ENCODE measurements at regions not wholly inside any gene's neighbourhood (a gene's known extent, or its start where the extent isn't known, plus 50 kb on each side); places are given as distances from the start of the nearest gene placed in this dataset.

- no peak overlapping the region for H3K4me3 ChIP-seq (ENCODE audit: low read depth, low read length)
- WGBS (ENCODE audit: extremely low coverage, insufficient coverage, insufficient read length): no CpG with 5 or more reads among the region's 5 CpGs
- H3K79me2 ChIP-seq (ENCODE audit: control insufficient read depth, insufficient read depth, low read length, poor library complexity): no peaks in the 10 kb centered on the region
- H3K18ac ChIP-seq (ENCODE audit: low read length): no peak overlapping the region
- no peak overlapping the region for H3K4ac ChIP-seq (ENCODE audit: low read depth, low read length)
- H3K9ac ChIP-seq (ENCODE audit: low read length): no peak overlapping the region
- no peak overlapping the region for H3K23ac ChIP-seq (ENCODE audit: low read length)
- no peak overlapping the region for H4K8ac ChIP-seq (ENCODE audit: low read depth, low read length)
- H3K14ac ChIP-seq (ENCODE audit: low read length): no peak overlapping the region
- no peak overlapping the region for H2AK5ac ChIP-seq (ENCODE audit: low read length)
- H2BK12ac ChIP-seq (ENCODE audit: low read length): no peak overlapping the region
- DNase-seq: no peak
- no peak overlapping the region for H4K12ac ChIP-seq (ENCODE audit: low read depth, low read length)
- no peak overlapping the region for H4K91ac ChIP-seq (ENCODE audit: low read depth, low read length)
- H3K4me2 ChIP-seq (ENCODE audit: low read length): no peak overlapping the region
- no peaks in the 10 kb centered on the region for H3K79me1 ChIP-seq (ENCODE audit: low read length)
- H3K9me3 ChIP-seq (ENCODE audit: insufficient read depth, low read depth, low read length): no peaks in the 10 kb centered on the region
- H3K4me1 ChIP-seq (ENCODE audit: control insufficient read depth in 1 of 2, insufficient read depth in 2 of 2, low read length in 2 of 2): peaks cover 4 to 6% of the 10 kb centered on the region in 2 experiments
- H2AFZ ChIP-seq (ENCODE audit: insufficient read depth, low read length, poor library complexity): no peak overlapping the region
- no peak overlapping the region for H2BK5ac ChIP-seq (ENCODE audit: low read depth, low read length, poor library complexity)
- no peaks in the 10 kb centered on the region for H3K27me3 ChIP-seq (ENCODE audit: insufficient read depth, low read length)
- H2BK120ac ChIP-seq (ENCODE audit: insufficient read depth, low read length, poor library complexity): no peak overlapping the region
- no peaks in the 10 kb centered on the region for H3K36me3 ChIP-seq (ENCODE audit: control insufficient read depth in 1 of 2, insufficient read depth in 2 of 2, low read length in 2 of 2)
- no peak overlapping the region for H3K27ac ChIP-seq (ENCODE audit: low read depth, low read length)
These were observed 78.3 kb downstream of the TMEM100 start for GRCh38 chr17:55644346-55644745.

- Histone ChIP-seq H3K27me3 (ENCODE audit: insufficient read depth, low read length) (no peaks in the 10 kb centered on the region), H3K4me2 (ENCODE audit: low read length) (no peak overlapping the region), H2BK120ac (ENCODE audit: insufficient read depth, low read length, poor library complexity) (no peak overlapping the region), H3K79me2 (ENCODE audit: control insufficient read depth, insufficient read depth, low read length, poor library complexity) (no peaks in the 10 kb centered on the region), H2BK5ac (ENCODE audit: low read depth, low read length, poor library complexity) (no peak overlapping the region), H3K14ac (ENCODE audit: low read length) (no peak overlapping the region), H2BK12ac (ENCODE audit: low read length) (no peak overlapping the region), H3K4me3 (ENCODE audit: low read depth, low read length) (no peak overlapping the region), H3K36me3 (ENCODE audit: control insufficient read depth in 1 of 2, insufficient read depth in 2 of 2, low read length in 2 of 2) (no peaks in the 10 kb centered on the region), H3K4me1 (ENCODE audit: control insufficient read depth in 1 of 2, insufficient read depth in 2 of 2, low read length in 2 of 2) (peaks cover 4 to 6% of the 10 kb centered on the region in 2 experiments), H3K9me3 (ENCODE audit: insufficient read depth, low read depth, low read length) (no peaks in the 10 kb centered on the region), H4K12ac (ENCODE audit: low read depth, low read length) (no peak overlapping the region), H3K79me1 (ENCODE audit: low read length) (no peaks in the 10 kb centered on the region), H3K4ac (ENCODE audit: low read depth, low read length) (no peak overlapping the region), H4K91ac (ENCODE audit: low read depth, low read length) (no peak overlapping the region), H2AK5ac (ENCODE audit: low read length) (no peak overlapping the region), H2AFZ (ENCODE audit: insufficient read depth, low read length, poor library complexity) (no peak overlapping the region), H3K27ac (ENCODE audit: low read depth, low read length) (no peak overlapping the region), H3K23ac (ENCODE audit: low read length) (no peak overlapping the region), H4K8ac (ENCODE audit: low read depth, low read length) (no peak overlapping the region), H3K9ac (ENCODE audit: low read length) (no peak overlapping the region), H3K18ac (ENCODE audit: low read length) (no peak overlapping the region)
- no peak for DNase-seq
- WGBS (ENCODE audit: extremely low coverage, insufficient coverage, insufficient read length): no CpG with 5 or more reads among the region's 1 CpG
These were observed 79.9 kb downstream of the TMEM100 start for GRCh38 chr17:55642741-55643140.

GRCh38 chr17:55641676-55642081 is 81.0 kb downstream of the TMEM100 start:
- Histone ChIP-seq H3K4me3 (ENCODE audit: low read depth, low read length) (no peak overlapping the region), H3K9me3 (ENCODE audit: insufficient read depth, low read depth, low read length) (no peaks in the 10 kb centered on the region), H2BK12ac (ENCODE audit: low read length) (no peak overlapping the region), H2BK120ac (ENCODE audit: insufficient read depth, low read length, poor library complexity) (no peak overlapping the region), H4K91ac (ENCODE audit: low read depth, low read length) (no peak overlapping the region), H3K27ac (ENCODE audit: low read depth, low read length) (no peak overlapping the region), H3K18ac (ENCODE audit: low read length) (no peak overlapping the region), H3K23ac (ENCODE audit: low read length) (no peak overlapping the region), H3K36me3 (ENCODE audit: control insufficient read depth in 1 of 2, insufficient read depth in 2 of 2, low read length in 2 of 2) (no peaks in the 10 kb centered on the region), H4K8ac (ENCODE audit: low read depth, low read length) (no peak overlapping the region), H2BK5ac (ENCODE audit: low read depth, low read length, poor library complexity) (no peak overlapping the region), H3K14ac (ENCODE audit: low read length) (no peak overlapping the region), H3K4ac (ENCODE audit: low read depth, low read length) (no peak overlapping the region), H4K12ac (ENCODE audit: low read depth, low read length) (no peak overlapping the region), H3K79me2 (ENCODE audit: control insufficient read depth, insufficient read depth, low read length, poor library complexity) (no peaks in the 10 kb centered on the region), H3K4me1 (ENCODE audit: control insufficient read depth in 1 of 2, insufficient read depth in 2 of 2, low read length in 2 of 2) (peaks cover 4 to 6% of the 10 kb centered on the region in 2 experiments), H2AFZ (ENCODE audit: insufficient read depth, low read length, poor library complexity) (no peak overlapping the region), H3K4me2 (ENCODE audit: low read length) (no peak overlapping the region), H3K27me3 (ENCODE audit: insufficient read depth, low read length) (no peaks in the 10 kb centered on the region), H3K9ac (ENCODE audit: low read length) (no peak overlapping the region), H2AK5ac (ENCODE audit: low read length) (no peak overlapping the region), H3K79me1 (ENCODE audit: low read length) (no peaks in the 10 kb centered on the region)
- peak; percentile 39 to 60 for DNase-seq
- WGBS (ENCODE audit: extremely low coverage, insufficient coverage, insufficient read length): no CpG with 5 or more reads among the region's 3 CpGs

DNA sequence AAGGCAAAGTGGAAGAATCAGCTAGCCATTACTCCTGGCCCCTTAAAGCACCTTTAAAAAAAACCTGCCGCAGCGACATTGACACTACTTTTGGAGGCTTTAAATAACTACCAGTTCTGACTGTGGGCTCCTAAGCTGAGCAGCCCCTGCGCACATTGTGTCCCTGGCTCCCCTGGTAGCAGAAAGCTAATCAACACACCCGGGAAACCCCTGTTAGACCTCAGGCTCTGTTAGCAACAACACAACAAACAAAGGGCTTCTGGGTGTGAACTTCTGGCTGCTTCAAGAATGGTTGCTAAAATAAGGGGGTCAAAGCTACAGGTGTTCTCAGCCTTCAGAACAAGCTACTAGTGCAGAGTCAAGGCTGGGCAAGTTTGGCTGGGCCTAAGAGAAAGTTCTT is 83.6 kb downstream of the TMEM100 start:
- H3K4ac ChIP-seq (ENCODE audit: low read depth, low read length): no peak overlapping the region
- no peaks in the 10 kb centered on the region for H3K9me3 ChIP-seq (ENCODE audit: insufficient read depth, low read depth, low read length)
- H4K12ac ChIP-seq (ENCODE audit: low read depth, low read length): no peak overlapping the region
- peaks cover 4 to 6% of the 10 kb centered on the region in 2 experiments for H3K4me1 ChIP-seq (ENCODE audit: control insufficient read depth in 1 of 2, insufficient read depth in 2 of 2, low read length in 2 of 2)
- no peaks in the 10 kb centered on the region for H3K79me2 ChIP-seq (ENCODE audit: control insufficient read depth, insufficient read depth, low read length, poor library complexity)
- no peaks in the 10 kb centered on the region for H3K27me3 ChIP-seq (ENCODE audit: insufficient read depth, low read length)
- H2AFZ ChIP-seq (ENCODE audit: insufficient read depth, low read length, poor library complexity): no peak overlapping the region
- H2BK12ac ChIP-seq (ENCODE audit: low read length): no peak overlapping the region
- no peak overlapping the region for H3K4me3 ChIP-seq (ENCODE audit: low read depth, low read length)
- H3K4me2 ChIP-seq (ENCODE audit: low read length): no peak overlapping the region
- no peak overlapping the region for H2AK5ac ChIP-seq (ENCODE audit: low read length)
- H2BK5ac ChIP-seq (ENCODE audit: low read depth, low read length, poor library complexity): no peak overlapping the region
- no peak overlapping the region for H4K91ac ChIP-seq (ENCODE audit: low read depth, low read length)
- H3K23ac ChIP-seq (ENCODE audit: low read length): no peak overlapping the region
- no peaks in the 10 kb centered on the region for H3K79me1 ChIP-seq (ENCODE audit: low read length)
- H3K14ac ChIP-seq (ENCODE audit: low read length): no peak overlapping the region
- H3K36me3 ChIP-seq (ENCODE audit: control insufficient read depth in 1 of 2, insufficient read depth in 2 of 2, low read length in 2 of 2): no peaks in the 10 kb centered on the region
- H3K9ac ChIP-seq (ENCODE audit: low read length): no peak overlapping the region
- no peak for DNase-seq
- no peak overlapping the region for H3K18ac ChIP-seq (ENCODE audit: low read length)
- no peak overlapping the region for H2BK120ac ChIP-seq (ENCODE audit: insufficient read depth, low read length, poor library complexity)
- WGBS (ENCODE audit: extremely low coverage, insufficient coverage, insufficient read length): no CpG with 5 or more reads among the region's 4 CpGs
- no peak overlapping the region for H3K27ac ChIP-seq (ENCODE audit: low read depth, low read length)
- H4K8ac ChIP-seq (ENCODE audit: low read depth, low read length): no peak overlapping the region
